H9 (cell line): ENCODE measurements at regions not wholly inside any gene's neighbourhood (a gene's known extent, or its start where the extent isn't known, plus 50 kb on each side); places are given as distances from the start of the nearest gene placed in this dataset.

Source experiments
- DNase-seq: peaks from one replicate; pipeline ENCODE4 v3.0.0-alpha.2; 2017
- H2AFZ ChIP-seq: one replicate; pipeline ENCODE4 v1.6.1; 2013; ENCODE audit warnings: mild to moderate bottlenecking, low read length, control low read depth, moderate library complexity
- H2AK5ac ChIP-seq: 2 replicates; pipeline ENCODE4 v1.6.1; 2013; ENCODE audit warnings: low read length, control low read depth, mixed read lengths; ENCODE audit not compliant: insufficient read length
- H2BK120ac ChIP-seq: one replicate; pipeline ENCODE4 v1.6.1; 2013; ENCODE audit warnings: low read depth, mild to moderate bottlenecking, low read length, control low read depth, inconsistent platforms; ENCODE audit not compliant: poor library complexity, severe bottlenecking
- H2BK12ac ChIP-seq: 2 replicates; pipeline ENCODE4 v1.6.1; 2013; ENCODE audit warnings: low read length, control low read depth, mixed read lengths, low read depth; ENCODE audit not compliant: insufficient read length
- H2BK15ac ChIP-seq: 2 replicates; pipeline ENCODE4 v1.6.1; 2013; ENCODE audit warnings: low read depth, low read length, control low read depth
- H2BK20ac ChIP-seq: one replicate; pipeline ENCODE4 v1.6.1; 2013; ENCODE audit warnings: low read depth, mild to moderate bottlenecking, low read length, control low read depth, inconsistent platforms; ENCODE audit not compliant: poor library complexity, severe bottlenecking
- H2BK5ac ChIP-seq: 2 replicates; pipeline ENCODE4 v1.6.1; 2013; ENCODE audit warnings: low read length, control low read depth, mixed read lengths; ENCODE audit not compliant: insufficient read length
- H3K14ac ChIP-seq: 2 replicates; pipeline ENCODE4 v1.6.1; 2013; ENCODE audit warnings: low read length, control low read depth; ENCODE audit not compliant: insufficient read depth
- H3K18ac ChIP-seq: 2 replicates; pipeline ENCODE4 v1.6.1; 2013; ENCODE audit warnings: low read depth, mild to moderate bottlenecking, mixed read lengths, low read length, control low read depth; ENCODE audit not compliant: insufficient read length
- H3K23ac ChIP-seq: 2 replicates; pipeline ENCODE4 v1.6.1; 2013; ENCODE audit warnings: low read length, control low read depth, mixed read lengths, low read depth; ENCODE audit not compliant: insufficient read length
- H3K23me2 ChIP-seq: 2 replicates; pipeline ENCODE4 v1.6.1; 2013; ENCODE audit warnings: low read depth, mild to moderate bottlenecking, mixed read lengths, low read length, control low read depth; ENCODE audit not compliant: insufficient read length, poor library complexity, severe bottlenecking
- H3K27ac ChIP-seq: 2 replicates; pipeline ENCODE4 v1.5.1; 2013; ENCODE audit warnings: low read length, control low read depth, mixed read lengths, low read depth; ENCODE audit not compliant: insufficient read length
- H3K27me3 ChIP-seq: 2 replicates; pipeline ENCODE4 v1.6.1; 2013; ENCODE audit warnings: low read length, control low read depth, inconsistent platforms; ENCODE audit not compliant: insufficient read depth
- H3K4ac ChIP-seq: 2 replicates; pipeline ENCODE4 v1.6.1; 2013; ENCODE audit warnings: low read depth, mild to moderate bottlenecking, control low read depth, inconsistent platforms, low read length, moderate library complexity
- H3K4me1 ChIP-seq: 2 replicates; pipeline ENCODE4 v1.6.1; 2013; ENCODE audit warnings: low read length, control low read depth, inconsistent platforms; ENCODE audit not compliant: insufficient read depth
- H3K4me2 ChIP-seq: 2 replicates; pipeline ENCODE4 v1.6.1; 2013; ENCODE audit warnings: low read length, control low read depth, mixed read lengths; ENCODE audit not compliant: insufficient read length, insufficient read depth
- H3K56ac ChIP-seq: 2 replicates; pipeline ENCODE4 v1.6.1; 2013; ENCODE audit warnings: low read depth, mild to moderate bottlenecking, mixed read lengths, low read length, control low read depth; ENCODE audit not compliant: insufficient read length
- H3K79me1 ChIP-seq: 2 replicates; pipeline ENCODE4 v1.6.1; 2013; ENCODE audit warnings: low read depth, mild to moderate bottlenecking, moderate library complexity, low read length, control low read depth, inconsistent platforms; ENCODE audit not compliant: insufficient read depth, poor library complexity, severe bottlenecking
- H3K79me2 ChIP-seq: 2 replicates; pipeline ENCODE4 v1.6.1; 2013; ENCODE audit warnings: low read length, control low read depth, inconsistent platforms; ENCODE audit not compliant: insufficient read depth
- H3K9ac ChIP-seq: 2 replicates; pipeline ENCODE4 v1.6.1; 2013; ENCODE audit warnings: low read length, control low read depth, mixed read lengths; ENCODE audit not compliant: insufficient read length; ENCODE audit errors: extremely low read depth
- H3K9me3 ChIP-seq: one replicate; pipeline ENCODE4 v1.6.1; 2013; ENCODE audit warnings: low read depth, low read length, inconsistent platforms; ENCODE audit not compliant: control insufficient read depth
- H3T11ph ChIP-seq: one replicate; pipeline ENCODE4 v1.6.1; 2013; ENCODE audit warnings: mild to moderate bottlenecking, low read length, control low read depth, inconsistent platforms
- H4K20me1 ChIP-seq: one replicate; pipeline ENCODE4 v1.6.1; 2013; ENCODE audit not compliant: control insufficient read depth, insufficient read length, insufficient read depth
- H4K5ac ChIP-seq: 2 replicates; pipeline ENCODE4 v1.6.1; 2013; ENCODE audit warnings: low read depth, mild to moderate bottlenecking, mixed read lengths, low read length, control low read depth; ENCODE audit not compliant: insufficient read length
- H4K8ac ChIP-seq: replicated peaks from 2 replicates; pipeline ENCODE4 v1.6.1; 2013; ENCODE audit warnings: low read length, control low read depth, mixed read lengths, low read depth; ENCODE audit not compliant: insufficient read length
- H4K91ac ChIP-seq: 2 replicates; pipeline ENCODE4 v1.6.1; 2013; ENCODE audit warnings: low read depth, mild to moderate bottlenecking, moderate library complexity, mixed read lengths, low read length, control low read depth; ENCODE audit not compliant: insufficient read length
- H3K27ac Mint-ChIP-seq, 3 experiments: 2 replicates in 2 of 3; 3 replicates in 1 of 3; pipeline ENCODE4 v1.8.0; 2020 to 2021; ENCODE audit warnings: mixed read lengths in 3 of 3, mild to moderate bottlenecking in 1 of 3, moderate library complexity in 1 of 3
- H3K27me3 Mint-ChIP-seq: 2 replicates; pipeline ENCODE4 v1.8.0; 2021; ENCODE audit warnings: low read depth, mild to moderate bottlenecking, moderate library complexity, mixed read lengths
- H3K36me3 Mint-ChIP-seq, 3 experiments: 2 replicates in 2 of 3; 3 replicates in 1 of 3; pipeline ENCODE4 v1.8.0; 2020 to 2021; ENCODE audit warnings: low read depth in 3 of 3, mixed read lengths in 3 of 3; ENCODE audit not compliant: insufficient read depth in 1 of 3
- H3K4me1 Mint-ChIP-seq, 2 experiments: 2 replicates each; pipeline ENCODE4 v1.8.0; 2020; ENCODE audit warnings: mixed read lengths in 2 of 2
- H3K4me3 Mint-ChIP-seq, 2 experiments: 2 replicates in 1 of 2; 3 replicates in 1 of 2; pipeline ENCODE4 v1.8.0; 2020 to 2021; ENCODE audit warnings: mild to moderate bottlenecking in 2 of 2, mixed read lengths in 2 of 2, moderate library complexity in 1 of 2
- H3K9me3 Mint-ChIP-seq, 2 experiments: 2 replicates in 1 of 2; 3 replicates in 1 of 2; pipeline ENCODE4 v1.8.0; 2020; ENCODE audit warnings: mild to moderate bottlenecking in 2 of 2, mixed read lengths in 2 of 2, moderate library complexity in 1 of 2
- WGBS: extraction: QIAGEN DNeasy Blood & Tissue Kit; methylation state at CpG from one replicate; pipeline ENCODE4 v1.1.7; 2013; ENCODE audit warnings: missing lambda C conversion rate, low lambda C conversion rate, mixed read lengths; ENCODE audit not compliant: insufficient read length; ENCODE audit errors: extremely low coverage; 5-methylcytosine and 5-hydroxymethylcytosine counted together
- TF ChIP-seq, protein P1 (sequence below): fragments of 200-600 bp; sonication (generic); conservative IDR thresholded peaks from 3 replicates; pipeline ENCODE4 v1.8.0; 2021; ENCODE audit warnings: antibody characterized with exemption, mild to moderate bottlenecking

DNA sequence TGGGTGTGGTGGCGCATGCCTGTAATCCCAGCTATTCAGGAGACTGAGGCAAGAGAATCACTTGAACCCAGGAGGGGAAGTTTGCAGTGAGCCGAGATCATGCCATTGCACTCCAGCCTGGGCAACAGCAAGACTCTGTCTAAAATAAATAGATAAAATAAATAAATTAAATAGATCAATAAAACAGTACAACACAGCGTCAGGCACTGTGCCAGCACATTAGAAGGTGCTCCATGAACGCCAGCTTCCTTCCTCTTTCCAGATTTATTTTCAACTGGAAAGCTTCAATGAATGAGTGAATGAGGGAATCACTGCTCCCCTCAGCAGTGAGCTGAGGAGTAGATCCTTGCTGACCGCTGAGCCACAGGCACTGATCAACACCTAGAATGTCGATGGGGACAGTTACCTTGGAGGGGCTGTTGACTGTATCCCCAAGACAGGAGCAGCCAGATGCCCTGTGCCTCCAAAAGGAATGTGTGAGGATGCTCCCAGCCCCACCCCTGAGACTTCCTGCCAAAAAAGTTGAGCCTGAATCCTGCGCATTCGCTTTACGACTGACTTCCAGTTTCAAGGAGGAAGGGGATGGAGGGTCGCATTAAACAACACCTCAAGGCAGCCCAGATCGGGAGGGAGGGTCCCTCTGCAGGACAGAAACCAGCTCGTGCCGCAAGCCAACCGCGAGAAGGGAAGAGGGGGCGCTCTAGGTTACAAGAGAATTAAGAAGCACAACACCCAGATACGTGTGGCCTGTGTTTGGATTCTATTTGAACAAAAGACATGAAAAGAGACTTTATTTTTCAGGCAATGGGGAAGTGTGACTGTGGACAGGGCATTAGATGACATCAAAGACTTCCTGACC lies 54.0 kb upstream of the CNOT6 start:
- Histone ChIP-seq H3K23me2 (no peaks in the 10 kb centered on the region), H3T11ph (no peak overlapping the region), H2BK5ac (no peak overlapping the region), H4K91ac (no peak overlapping the region), H3K4me1 (no peaks in the 10 kb centered on the region; the same call in 1 of the 2 replicates), H2BK120ac (no peak overlapping the region), H3K23ac (no peak overlapping the region), H4K5ac (no peak overlapping the region), H2AFZ (no peak overlapping the region), H3K79me2 (no peaks in the 10 kb centered on the region), H3K27ac (no peak overlapping the region), H3K4ac (no peak overlapping the region), H2AK5ac (no peak overlapping the region), H2BK15ac (no peak overlapping the region), H3K56ac (no peak overlapping the region), H4K8ac (peak overlapping the region; percentile 19), H3K9me3 (no peaks in the 10 kb centered on the region), H3K14ac (no peak overlapping the region), H3K9ac (no peak overlapping the region), H2BK20ac (no peak overlapping the region), H4K20me1 (no peaks in the 10 kb centered on the region), H3K27me3 (no peaks in the 10 kb centered on the region), H3K4me2 (no peak overlapping the region), H3K18ac (peak overlapping the region; percentile 17), H2BK12ac (no peak overlapping the region), H3K79me1 (no peaks in the 10 kb centered on the region)
- H3K4me3 Mint-ChIP-seq: no peak overlapping the region; a peak in 1 of 5 replicates
- peaks cover 4 to 7% of the 10 kb centered on the region in 2 experiments; a peak in 3 of 4 replicates for H3K4me1 Mint-ChIP-seq
- H3K27ac Mint-ChIP-seq: no peak overlapping the region
- peaks cover 4% of the 10 kb centered on the region for H3K27me3 Mint-ChIP-seq
- TF ChIP-seq, protein P1, sequence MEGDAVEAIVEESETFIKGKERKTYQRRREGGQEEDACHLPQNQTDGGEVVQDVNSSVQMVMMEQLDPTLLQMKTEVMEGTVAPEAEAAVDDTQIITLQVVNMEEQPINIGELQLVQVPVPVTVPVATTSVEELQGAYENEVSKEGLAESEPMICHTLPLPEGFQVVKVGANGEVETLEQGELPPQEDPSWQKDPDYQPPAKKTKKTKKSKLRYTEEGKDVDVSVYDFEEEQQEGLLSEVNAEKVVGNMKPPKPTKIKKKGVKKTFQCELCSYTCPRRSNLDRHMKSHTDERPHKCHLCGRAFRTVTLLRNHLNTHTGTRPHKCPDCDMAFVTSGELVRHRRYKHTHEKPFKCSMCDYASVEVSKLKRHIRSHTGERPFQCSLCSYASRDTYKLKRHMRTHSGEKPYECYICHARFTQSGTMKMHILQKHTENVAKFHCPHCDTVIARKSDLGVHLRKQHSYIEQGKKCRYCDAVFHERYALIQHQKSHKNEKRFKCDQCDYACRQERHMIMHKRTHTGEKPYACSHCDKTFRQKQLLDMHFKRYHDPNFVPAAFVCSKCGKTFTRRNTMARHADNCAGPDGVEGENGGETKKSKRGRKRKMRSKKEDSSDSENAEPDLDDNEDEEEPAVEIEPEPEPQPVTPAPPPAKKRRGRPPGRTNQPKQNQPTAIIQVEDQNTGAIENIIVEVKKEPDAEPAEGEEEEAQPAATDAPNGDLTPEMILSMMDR: peak; percentile 50; the same call in 2 of the 3 replicates
- WGBS: no CpG with 5 or more reads among the region's 17 CpGs
- DNase-seq: peak; percentile 71
- peaks cover 12 to 19% of the 10 kb centered on the region in 2 experiments for H3K9me3 Mint-ChIP-seq
- peaks cover 0 to 10% (median 6%) of the 10 kb centered on the region in 3 experiments; a peak in 3 of 7 replicates for H3K36me3 Mint-ChIP-seq
